ENCODE measurements at regions not wholly inside any gene's neighbourhood (a gene's known extent, or its start where the extent isn't known, plus 50 kb on each side); places are given as distances from the start of the nearest gene placed in this dataset.
"Not testable (repeated sequence)": the region's sequence is repeated elsewhere in the genome, so short reads cannot be mapped to it uniquely, and the experiment has no call there.

DNA sequence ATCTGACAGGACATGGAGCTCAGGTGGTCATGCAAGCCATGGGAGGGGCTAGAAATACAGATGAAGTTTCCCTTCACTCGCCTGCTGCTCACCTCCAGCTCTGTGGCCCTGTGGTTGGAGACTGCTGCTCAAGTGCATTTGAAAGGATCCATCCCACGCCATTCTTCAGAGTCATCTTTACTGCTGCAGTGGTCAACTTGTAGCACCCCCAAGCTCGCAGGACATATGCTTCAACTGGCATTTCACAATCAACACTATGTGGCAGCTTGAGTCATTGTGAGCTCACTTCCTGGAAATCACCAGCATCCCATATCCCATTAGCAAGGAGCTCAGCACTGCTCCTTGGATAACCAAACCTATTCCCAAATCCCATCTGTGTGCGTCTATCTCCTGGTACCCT is 116.2 kb upstream of the TP53BP2 start:
- not testable (repeated sequence) for DNase-seq (ENCODE audit: low read depth in 2 of 2)

DNA sequence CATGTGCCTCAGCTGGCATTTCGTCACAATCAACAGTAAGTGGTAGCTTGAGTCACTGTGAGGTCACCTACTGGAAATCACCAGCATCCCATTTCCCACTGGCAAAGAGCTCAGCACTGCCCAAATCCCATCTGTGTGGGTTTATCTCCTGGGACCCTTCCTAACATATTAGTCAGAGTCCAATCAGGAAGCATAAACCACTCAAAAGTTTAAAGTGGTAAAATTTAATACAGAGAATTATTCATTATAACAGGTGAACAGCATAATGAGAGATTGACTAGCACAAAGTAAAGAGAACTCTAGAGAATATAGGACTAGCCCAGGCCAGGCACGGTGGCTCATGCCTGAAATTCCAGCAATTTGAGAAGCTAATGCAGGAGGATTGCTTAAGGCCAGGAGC is 107.1 kb upstream of the TP53BP2 start:
- DNase-seq (ENCODE audit: low read depth in 2 of 2), result not testable (repeated sequence)

DNA sequence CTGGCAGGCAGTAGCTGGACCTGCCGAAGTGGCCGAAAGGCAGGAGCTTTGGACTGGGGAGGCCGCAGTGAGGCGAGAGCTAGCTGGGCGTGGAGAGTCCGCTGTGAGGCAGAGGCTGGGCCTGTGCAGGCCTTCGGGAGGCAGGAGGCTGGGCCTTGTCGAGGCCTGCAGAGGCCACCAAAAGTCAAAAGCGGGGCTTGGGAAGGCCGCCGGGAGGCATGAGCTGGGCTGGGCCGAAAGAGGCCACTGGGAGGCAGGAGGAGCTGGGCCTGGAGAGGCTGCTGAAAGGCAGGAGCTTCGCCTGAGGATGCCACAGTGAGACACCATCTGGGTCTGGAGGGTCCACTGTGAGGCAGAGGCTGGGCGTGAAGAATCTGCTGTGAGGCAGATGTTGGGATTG is 105.8 kb upstream of the TP53BP2 start:
- not testable (repeated sequence) for DNase-seq (ENCODE audit: low read depth in 2 of 2)

DNA sequence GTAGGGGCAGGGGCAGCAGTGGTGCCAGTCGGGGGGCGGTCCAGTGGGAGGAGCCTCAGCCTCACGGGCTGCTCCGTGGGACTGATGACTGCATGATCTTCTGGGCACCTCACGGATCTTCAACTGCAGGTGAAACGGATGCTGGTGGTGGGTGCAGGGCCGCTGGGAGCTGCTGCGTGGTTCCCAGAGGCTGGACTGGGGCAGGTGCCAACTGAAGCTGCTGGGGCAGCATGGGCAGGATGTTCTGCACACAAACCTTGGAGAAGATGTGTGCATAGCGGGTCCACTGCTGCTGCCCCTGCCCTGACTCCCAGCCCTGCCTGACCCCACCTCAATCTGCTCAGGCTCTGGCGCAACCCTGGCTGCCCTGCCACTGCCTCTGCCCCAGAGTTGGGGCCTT is 104.2 kb upstream of the TP53BP2 start:
- not testable (repeated sequence) for DNase-seq (ENCODE audit: low read depth in 2 of 2)

DNA sequence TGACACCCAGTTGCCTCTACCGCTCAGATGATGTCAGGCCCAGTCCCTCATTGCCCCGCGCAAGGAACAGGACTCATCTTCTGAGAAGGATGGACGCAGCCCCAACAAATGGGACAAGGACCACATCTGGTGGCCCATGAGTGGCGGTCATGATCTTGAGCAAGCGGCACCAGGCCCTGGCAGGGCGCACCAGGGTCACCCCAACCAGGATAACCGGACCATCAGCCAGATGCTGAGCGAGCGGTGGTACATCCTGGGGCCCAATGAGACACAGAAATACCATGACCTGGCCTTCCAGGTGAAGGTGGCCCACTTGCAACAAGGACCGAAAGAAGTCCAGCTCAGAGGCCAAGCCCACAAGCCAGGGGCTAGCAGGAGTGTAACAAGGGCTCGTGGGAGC is 102.3 kb upstream of the TP53BP2 start:
- not testable (repeated sequence) for DNase-seq (ENCODE audit: low read depth in 2 of 2)

DNA sequence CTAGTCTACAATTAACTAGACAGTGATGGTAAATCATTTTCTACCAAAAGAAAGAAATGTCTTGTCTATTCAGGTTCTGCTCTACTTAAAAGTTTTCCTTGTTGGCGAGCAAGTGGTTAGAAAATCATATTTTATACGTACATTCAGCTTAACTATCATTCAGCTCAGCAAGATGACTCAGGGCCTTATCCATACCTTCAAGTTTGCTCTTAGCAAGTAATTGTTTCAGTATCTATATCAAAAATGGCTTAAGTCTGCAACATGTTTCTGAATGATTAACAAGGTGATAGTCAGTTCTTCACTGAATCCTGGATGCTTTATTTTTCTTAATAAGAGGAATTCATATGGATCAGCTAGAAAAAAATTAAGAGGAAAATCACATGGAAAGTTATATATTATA is 90.8 kb upstream of the TP53BP2 start:
- not testable (repeated sequence) for DNase-seq (ENCODE audit: low read depth in 2 of 2)

DNA sequence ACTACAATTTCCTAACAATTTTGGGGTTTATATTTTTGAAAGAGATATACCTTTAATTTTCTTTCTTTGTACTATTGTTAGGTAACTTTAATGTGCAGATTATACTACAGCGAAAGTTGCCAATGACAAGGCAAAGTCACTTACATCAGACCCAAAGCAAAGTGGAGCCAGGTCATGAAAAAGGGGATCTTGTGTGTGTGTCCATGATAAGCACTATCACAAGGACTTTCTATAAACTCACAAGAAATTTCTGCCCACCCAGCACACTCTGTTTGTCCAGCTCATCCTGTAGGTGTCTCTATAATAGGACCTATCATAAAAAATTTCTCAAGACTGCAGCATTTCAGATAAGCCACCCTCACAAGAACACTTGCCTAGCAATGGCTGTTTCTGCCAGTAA is 85.7 kb upstream of the TP53BP2 start:
- not testable (repeated sequence) for DNase-seq (ENCODE audit: low read depth in 2 of 2)

DNA sequence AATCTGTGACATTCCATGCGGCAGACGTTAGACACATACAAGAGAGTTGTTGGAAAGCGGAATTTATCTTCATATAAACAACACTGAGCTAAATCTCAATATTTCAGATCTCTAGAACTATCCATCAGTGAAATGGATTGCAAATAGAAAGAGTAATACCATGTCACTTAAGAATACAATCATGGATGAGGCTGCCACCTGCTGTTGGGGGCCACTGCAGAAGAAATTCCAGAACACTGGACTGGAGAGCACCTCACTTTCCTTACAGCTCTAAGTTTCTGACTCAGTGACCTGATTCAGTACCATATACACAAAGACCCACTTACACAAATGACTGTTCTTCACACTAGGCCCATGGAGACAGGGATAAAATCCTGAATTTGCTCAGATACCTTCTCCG is 75.1 kb upstream of the TP53BP2 start:
- not testable (repeated sequence) for DNase-seq (ENCODE audit: low read depth in 2 of 2)

DNA sequence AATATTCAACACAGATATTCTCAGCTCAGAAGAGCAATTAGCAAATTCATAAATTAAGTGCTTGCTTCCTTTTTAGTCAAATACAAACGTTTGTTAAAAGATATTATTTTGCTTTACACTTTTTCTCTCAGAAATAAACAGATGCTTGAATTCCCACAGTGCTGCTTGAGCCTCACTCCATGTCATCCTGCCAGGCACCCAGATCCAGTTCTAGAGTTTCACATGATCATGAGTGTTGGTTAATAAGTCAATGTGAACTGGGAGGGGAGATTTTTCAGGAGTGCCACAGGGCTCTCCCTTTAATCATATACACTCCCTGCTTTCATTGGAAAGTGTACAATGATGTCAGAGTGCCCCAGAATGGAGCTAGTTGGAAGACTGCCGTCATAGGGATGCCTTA is 69.7 kb upstream of the TP53BP2 start:
- not testable (repeated sequence) for DNase-seq (ENCODE audit: low read depth in 2 of 2)

DNA sequence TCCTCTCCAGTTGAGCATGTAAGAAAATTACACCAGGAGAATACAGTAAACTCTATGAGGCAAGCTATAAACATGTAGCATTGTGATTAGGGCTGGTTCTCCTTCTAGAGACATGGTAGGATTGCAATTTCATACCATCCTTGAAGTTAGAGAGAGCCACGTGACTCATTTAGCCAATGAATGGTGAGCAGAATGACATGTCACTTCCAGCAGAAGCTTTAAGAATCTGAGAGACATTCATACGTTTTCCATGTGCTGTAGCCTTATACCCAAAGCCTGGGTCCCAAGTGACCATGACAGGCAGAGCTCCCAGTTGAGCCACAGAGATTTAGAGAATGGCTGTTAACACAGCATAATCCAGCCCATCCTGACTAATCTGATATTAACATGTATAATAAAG is 68.0 kb upstream of the TP53BP2 start:
- DNase-seq (ENCODE audit: low read depth in 2 of 2), result not testable (repeated sequence)

DNA sequence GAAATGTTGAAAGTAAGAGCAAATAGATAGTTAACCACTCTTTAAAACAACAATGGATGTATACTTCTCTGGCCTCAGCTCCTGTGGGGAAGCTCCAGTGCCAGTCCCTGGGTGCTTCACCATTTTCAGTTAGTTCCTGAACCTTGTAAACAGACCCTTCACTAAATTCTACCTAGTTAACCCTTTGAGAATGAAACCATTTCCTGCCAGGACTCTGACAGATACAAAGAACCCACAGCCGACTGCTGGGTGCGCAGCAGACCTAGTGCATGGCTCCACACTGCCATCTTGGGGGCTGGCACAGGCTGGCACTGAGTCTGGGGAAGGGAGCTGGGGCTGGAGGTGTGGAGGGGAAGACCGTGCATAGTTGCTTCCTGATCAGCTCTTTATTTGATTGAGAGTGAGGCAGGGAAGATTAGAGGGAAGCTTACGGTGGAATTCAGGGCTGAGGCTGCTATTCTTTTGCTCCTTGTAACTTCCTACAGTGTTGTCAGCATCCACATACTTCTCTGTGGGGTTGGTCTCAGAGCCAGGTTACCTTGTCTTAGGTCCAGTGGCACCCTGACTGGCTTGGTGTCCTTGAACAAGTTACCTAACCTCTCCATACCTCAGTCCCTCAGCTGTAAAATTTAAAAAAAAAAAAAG is 62.3 kb upstream of the TP53BP2 start:
- not testable (repeated sequence) for DNase-seq (ENCODE audit: low read depth in 2 of 2)

DNA sequence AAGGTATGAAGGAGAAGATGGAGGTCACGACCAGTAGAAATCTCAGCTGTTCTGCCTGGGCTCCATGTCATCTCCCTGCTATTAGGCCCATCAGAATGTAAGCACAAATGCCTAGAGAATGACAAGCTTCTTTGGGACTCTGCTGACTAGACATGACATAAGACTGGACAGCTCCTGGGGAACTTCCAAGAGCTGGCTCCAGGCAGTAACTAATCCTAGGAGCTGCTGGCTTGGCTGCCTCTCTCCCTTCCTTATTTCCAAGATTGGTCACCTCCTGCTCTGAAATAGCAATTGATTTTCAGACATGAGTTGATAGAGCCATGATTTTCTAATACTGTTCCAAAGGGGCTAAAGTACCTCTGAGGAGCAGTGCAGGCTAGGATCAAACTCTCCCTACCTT is 57.5 kb upstream of the TP53BP2 start:
- DNase-seq (ENCODE audit: low read depth in 2 of 2), result not testable (repeated sequence)

DNA sequence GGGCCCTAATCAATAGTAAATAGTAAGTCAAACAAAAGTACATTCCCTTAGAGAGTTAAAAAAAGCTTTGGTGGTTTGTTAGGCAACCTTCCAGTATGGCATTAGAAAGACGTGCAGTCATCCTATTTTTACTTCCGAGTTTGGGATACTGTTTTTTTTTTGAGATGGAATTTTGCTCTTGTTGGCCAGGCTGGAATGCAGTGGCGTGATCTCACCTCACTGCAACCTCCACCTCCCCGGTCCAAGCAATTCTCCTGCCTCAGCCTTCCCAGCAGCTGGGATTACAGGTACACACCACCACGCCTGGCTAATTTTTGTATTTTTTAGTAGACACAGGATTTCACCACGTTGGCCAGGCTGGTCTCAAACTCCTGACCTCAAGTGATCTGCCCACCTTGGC is 54.0 kb upstream of the TP53BP2 start:
- not testable (repeated sequence) for DNase-seq (ENCODE audit: low read depth in 2 of 2)

DNA sequence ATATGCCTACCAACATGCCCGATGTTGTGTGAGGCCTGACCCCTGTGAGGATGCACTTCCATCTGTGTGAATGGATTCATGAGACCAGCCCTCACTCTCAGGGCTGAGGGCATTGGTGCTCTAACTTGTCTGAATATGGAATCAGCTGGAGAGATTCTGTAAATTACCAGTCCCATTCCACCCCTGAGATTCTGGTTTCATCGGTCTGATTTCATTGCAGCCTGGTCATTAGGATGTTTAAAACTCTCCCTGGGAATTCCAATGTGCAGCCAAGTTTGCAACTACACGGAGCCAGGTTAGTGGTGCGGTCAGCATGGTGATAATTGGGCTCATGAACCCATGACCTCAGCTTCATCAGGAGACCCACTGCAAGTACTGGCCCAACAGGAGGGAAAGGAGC is 51.4 kb upstream of the TP53BP2 start:
- not testable (repeated sequence) for DNase-seq (ENCODE audit: low read depth in 2 of 2)

DNA sequence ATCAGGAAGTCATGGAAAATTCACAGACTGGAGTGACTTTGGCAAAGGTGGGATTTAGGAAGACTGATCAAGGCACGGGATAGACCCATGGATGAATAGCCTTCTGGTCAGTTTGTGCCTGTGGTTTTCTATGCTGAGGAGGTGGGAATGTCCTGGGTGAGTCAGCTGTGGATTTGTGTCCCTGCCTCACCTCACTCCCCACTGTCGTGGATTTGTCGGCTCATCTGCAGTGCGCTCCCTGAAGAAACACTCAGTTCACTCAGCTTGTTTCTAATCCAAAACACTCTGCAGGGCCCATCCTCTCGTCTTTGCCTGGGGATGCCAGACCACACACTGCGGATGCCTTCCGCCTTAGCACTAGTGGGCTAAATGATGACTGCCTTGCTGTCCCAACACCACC is 50.2 kb upstream of the TP53BP2 start:
- DNase-seq (ENCODE audit: low read depth in 2 of 2), result not testable (repeated sequence)

All from activated CD8-positive, alpha-beta memory T cell treated with anti-CD3 and anti-CD28 coated beads for 4 hours (primary cell).